Ectodermal cell (in vitro differentiated cells): ENCODE measurements at regions not wholly inside any gene's neighbourhood (a gene's known extent, or its start where the extent isn't known, plus 50 kb on each side); places are given as distances from the start of the nearest gene placed in this dataset.

Experiments used
- H3K27ac ChIP-seq: 2 replicates; pipeline ENCODE4 v1.7.0; 2013; ENCODE audit warnings: mild to moderate bottlenecking, low read depth, low read length; ENCODE audit not compliant: insufficient read depth, poor library complexity, severe bottlenecking
- H3K27me3 ChIP-seq: 2 replicates; pipeline ENCODE4 v1.7.0; 2013; ENCODE audit warnings: mild to moderate bottlenecking, low read length; ENCODE audit not compliant: insufficient read depth, control insufficient read depth, poor library complexity, severe bottlenecking
- H3K36me3 ChIP-seq: one replicate; pipeline ENCODE4 v1.7.0; 2013; ENCODE audit warnings: low read length; ENCODE audit not compliant: control insufficient read depth, insufficient read depth
- H3K4me1 ChIP-seq: one replicate; pipeline ENCODE4 v1.7.0; 2013; ENCODE audit warnings: low read length; ENCODE audit not compliant: control insufficient read depth, insufficient read depth
- H3K4me3 ChIP-seq: 2 replicates; pipeline ENCODE4 v1.7.0; 2013; ENCODE audit warnings: low read depth, low read length, control low read depth; ENCODE audit not compliant: insufficient read depth
- H3K9me3 ChIP-seq: 2 replicates; pipeline ENCODE4 v1.7.0; 2013; ENCODE audit warnings: mild to moderate bottlenecking, low read length, moderate library complexity; ENCODE audit not compliant: control insufficient read depth
- WGBS, 2 experiments: methylation state at CpG; one replicate each; pipeline ENCODE4 v1.1.7; 2013; ENCODE audit warnings: missing lambda C conversion rate in 2 of 2; 5-methylcytosine and 5-hydroxymethylcytosine counted together

- Histone ChIP-seq H3K27me3 (no peaks in the 10 kb centered on the region), H3K4me3 (no peak overlapping the region), H3K27ac (no peak overlapping the region), H3K9me3 (no peaks in the 10 kb centered on the region), H3K36me3 (no peaks in the 10 kb centered on the region), H3K4me1 (no peaks in the 10 kb centered on the region)
- WGBS, 2 experiments, result 95 to 96% methylated on average over 14 of the region's 14 CpGs
These were observed 100.0 kb upstream of the LRIG3 start for GRCh38 chr12:59020073-59020946.

GRCh38 chr12:59014885-59015284, 94.6 kb upstream of the LRIG3 start:
- Histone ChIP-seq H3K9me3 (no peaks in the 10 kb centered on the region), H3K27me3 (no peaks in the 10 kb centered on the region), H3K27ac (no peak overlapping the region), H3K4me1 (peaks cover 4% of the 10 kb centered on the region), H3K36me3 (no peaks in the 10 kb centered on the region), H3K4me3 (no peak overlapping the region)
- WGBS, 2 experiments, result 100% methylated on average over 1 of the region's 1 CpG; no CpG with 5 or more reads in 1 of the 2 experiments

GRCh38 chr12:59010941-59011340, 90.6 kb upstream of the LRIG3 start:
- Histone ChIP-seq H3K4me1 (peaks cover 4% of the 10 kb centered on the region), H3K27me3 (no peaks in the 10 kb centered on the region), H3K9me3 (no peaks in the 10 kb centered on the region), H3K36me3 (no peaks in the 10 kb centered on the region), H3K4me3 (no peak overlapping the region), H3K27ac (no peak overlapping the region)
- 97% methylated on average over 3 of the region's 3 CpGs for whole genome bisulfite sequencing, 2 experiments

DNA sequence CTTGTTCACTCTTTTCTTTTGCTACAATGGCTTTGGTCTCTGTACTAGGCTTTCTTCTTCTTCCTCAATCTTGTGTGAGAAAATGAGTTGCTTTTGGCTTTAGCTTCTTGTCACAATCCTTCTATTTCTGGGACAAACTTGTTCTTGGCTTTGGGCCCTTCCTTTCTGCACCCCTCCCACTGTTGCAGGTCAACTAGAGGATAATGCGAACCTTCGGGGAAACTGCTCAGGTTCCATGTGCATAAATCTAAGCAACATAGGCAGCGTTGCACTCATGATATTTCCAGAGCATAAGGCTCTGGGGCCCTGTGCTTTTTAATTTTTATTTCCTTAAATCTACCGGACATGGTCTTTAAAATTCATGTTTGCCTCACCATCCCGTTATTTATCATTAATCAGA, 89.8 kb upstream of the LRIG3 start:
- Histone ChIP-seq H3K9me3 (no peaks in the 10 kb centered on the region), H3K36me3 (no peaks in the 10 kb centered on the region), H3K4me3 (no peak overlapping the region), H3K27ac (no peak overlapping the region), H3K4me1 (peaks cover 4% of the 10 kb centered on the region), H3K27me3 (no peaks in the 10 kb centered on the region)
- 96% methylated on average over 5 of the region's 5 CpGs for WGBS, 2 experiments

- H3K27ac ChIP-seq, result no peak overlapping the region
- no peaks in the 10 kb centered on the region for H3K27me3 ChIP-seq
- WGBS, 2 experiments, result 78 to 88% methylated on average over 2 to 3 of the region's 3 CpGs
- no peaks in the 10 kb centered on the region for H3K9me3 ChIP-seq
- H3K4me1 ChIP-seq, result no peaks in the 10 kb centered on the region
- no peaks in the 10 kb centered on the region for H3K36me3 ChIP-seq
- no peak overlapping the region for H3K4me3 ChIP-seq
These were observed 87.3 kb upstream of the LRIG3 start for GRCh38 chr12:59007620-59008019.

GRCh38 chr12:59005193-59005955, 85.1 kb upstream of the LRIG3 start:
- Histone ChIP-seq H3K9me3 (no peaks in the 10 kb centered on the region), H3K27me3 (no peaks in the 10 kb centered on the region), H3K36me3 (no peaks in the 10 kb centered on the region), H3K4me1 (no peaks in the 10 kb centered on the region), H3K27ac (no peak overlapping the region), H3K4me3 (no peak overlapping the region)
- WGBS, 2 experiments, result 89 to 93% methylated on average over 4 of the region's 4 CpGs

- WGBS, 2 experiments, result 94 to 96% methylated on average over 2 of the region's 2 CpGs
- Histone ChIP-seq H3K9me3 (no peaks in the 10 kb centered on the region), H3K27me3 (no peaks in the 10 kb centered on the region), H3K4me1 (no peaks in the 10 kb centered on the region), H3K27ac (no peak overlapping the region), H3K36me3 (no peaks in the 10 kb centered on the region), H3K4me3 (no peak overlapping the region)
These were observed 84.2 kb upstream of the LRIG3 start for GRCh38 chr12:59004456-59004855.

GRCh38 chr12:58995666-58996363, 75.5 kb upstream of the LRIG3 start:
- no peaks in the 10 kb centered on the region for H3K4me1 ChIP-seq
- no peaks in the 10 kb centered on the region for H3K36me3 ChIP-seq
- WGBS, 2 experiments, result 91 to 93% methylated on average over 2 of the region's 3 CpGs
- no peaks in the 10 kb centered on the region for H3K9me3 ChIP-seq
- H3K27ac ChIP-seq, result no peak overlapping the region
- H3K27me3 ChIP-seq, result no peaks in the 10 kb centered on the region
- no peak overlapping the region for H3K4me3 ChIP-seq

DNA sequence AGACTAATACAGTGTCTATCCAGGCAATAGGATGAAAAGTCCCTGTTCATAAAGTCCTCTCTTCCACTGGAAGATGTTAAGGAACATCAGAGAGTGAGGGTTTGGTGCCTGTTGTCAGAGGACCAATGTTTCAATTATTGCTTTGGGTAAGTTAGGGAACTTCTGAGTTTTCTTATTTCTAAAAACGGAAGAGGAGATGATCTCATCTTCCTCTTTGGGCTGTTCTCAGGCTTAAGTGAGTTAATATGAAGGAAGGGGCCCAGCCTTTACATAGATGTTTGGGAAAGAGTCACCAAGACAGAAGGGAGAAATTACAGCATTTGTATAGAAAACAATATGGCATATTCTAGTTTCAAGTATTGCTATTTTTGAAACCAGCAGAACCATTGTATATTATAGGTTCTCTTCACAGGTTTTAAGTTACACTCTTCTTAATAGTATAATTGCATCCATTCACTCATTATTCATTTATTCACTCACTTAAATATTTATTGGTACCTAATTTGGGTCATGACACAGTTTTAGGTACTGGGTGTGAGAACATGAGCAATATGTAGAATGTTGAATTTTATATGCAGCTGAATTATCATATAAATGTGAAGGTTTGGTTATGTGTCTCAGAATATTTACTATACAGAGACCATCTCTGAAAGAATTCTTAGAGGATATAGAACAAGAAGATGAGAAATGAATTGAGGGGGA, 68.5 kb upstream of the LRIG3 start:
- H3K36me3 ChIP-seq, result no peaks in the 10 kb centered on the region
- no peaks in the 10 kb centered on the region for H3K4me1 ChIP-seq
- H3K27ac ChIP-seq, result no peak overlapping the region
- no peak overlapping the region for H3K4me3 ChIP-seq
- 91 to 100% methylated on average over 1 of the region's 1 CpG for WGBS, 2 experiments
- no peaks in the 10 kb centered on the region for H3K27me3 ChIP-seq
- H3K9me3 ChIP-seq, result peaks cover 3% of the 10 kb centered on the region
